ENCODE measurements at regions not wholly inside any gene's neighbourhood (a gene's known extent, or its start where the extent isn't known, plus 50 kb on each side); places are given as distances from the start of the nearest gene placed in this dataset.

DNA sequence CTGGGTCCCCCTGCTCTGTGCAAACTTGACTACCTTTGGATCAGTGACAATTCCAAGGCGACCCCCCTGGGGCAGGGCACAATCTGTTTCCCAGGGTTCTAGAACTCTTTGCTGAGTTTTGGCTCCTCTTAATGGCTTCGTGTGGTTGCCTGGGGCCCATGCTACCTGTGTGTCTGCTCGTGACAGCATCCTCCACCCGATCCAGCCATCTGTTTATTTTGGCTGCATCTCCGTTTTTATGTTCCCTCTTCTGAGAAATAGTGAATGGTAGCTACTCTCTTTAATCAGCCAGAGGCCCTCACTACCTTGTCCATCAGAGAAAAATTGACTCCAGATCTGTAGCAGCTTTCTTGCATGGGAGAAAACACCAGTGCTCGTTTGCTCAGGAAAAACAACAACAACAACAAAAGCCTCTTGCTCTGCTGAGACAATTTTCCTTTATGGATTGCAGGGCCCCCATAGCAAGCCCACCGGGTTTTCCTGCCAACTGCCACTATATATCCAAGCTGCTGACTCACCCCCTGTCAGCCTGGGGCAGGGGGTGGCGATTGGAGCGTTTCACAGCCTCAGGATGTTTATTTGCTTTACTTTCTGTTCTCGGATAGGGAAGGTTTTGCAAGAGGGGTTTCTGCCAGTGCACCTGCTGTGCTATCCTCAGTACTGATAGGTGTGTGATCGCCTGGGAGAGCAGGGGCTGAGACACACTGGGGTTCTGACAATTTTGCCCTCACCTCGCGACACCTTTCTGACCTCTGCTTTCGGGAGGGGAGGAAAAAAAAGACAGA, 607.8 kb downstream of the BNC2 start:
- no peaks in the 10 kb centered on the region for H3K36me3 ChIP-seq (replicated peaks in 1 of 2; ENCODE audit: control insufficient read depth in 1 of 2, insufficient read depth in 2 of 2, low read length in 1 of 2)
- 70% methylated on average over 14 of the region's 14 CpGs for WGBS (ENCODE audit: low lambda C conversion rate)
- H4K20me1 ChIP-seq (ENCODE audit: insufficient read depth) = no peaks in the 10 kb centered on the region
- no peak overlapping the region for H3K27ac ChIP-seq (ENCODE audit: low read depth in 2 of 2, low read length in 1 of 2)
- no peaks in the 10 kb centered on the region for H3K27me3 ChIP-seq (ENCODE audit: insufficient read depth)
- H3K9me2 ChIP-seq = no peaks in the 10 kb centered on the region
- no peak overlapping the region for H3K4me2 ChIP-seq
- H3K4me3 ChIP-seq (ENCODE audit: low read depth in 2 of 2, low read length in 1 of 2) = no peak overlapping the region
- ChIA-PET POLR2A (no interaction called here), CTCF (interaction anchor here (1.5 kb wide), 1 partner anchor 55 kb away, joined by 4 read pairs; no protein-coding TSS in a partner anchor)
- TF ChIP-seq ELF1 (IDR thresholded peaks at IDR 0.05) (no peak), SMC3 (IDR thresholded peaks at IDR 0.05; ENCODE audit: low read depth, low read length) (no peak), TAF1 (IDR thresholded peaks at IDR 0.05; ENCODE audit: borderline replicate concordance, low read depth, low read length) (no peak)
- H2AFZ ChIP-seq (ENCODE audit: low read depth) = no peak overlapping the region
- no peaks in the 10 kb centered on the region for H3K9me3 ChIP-seq
- no peaks in the 10 kb centered on the region for H3K79me2 ChIP-seq (ENCODE audit: insufficient read depth)
- no peak for DNase-seq
- peaks cover 0 to 7% of the 10 kb centered on the region in 2 experiments; a peak in 2 of 4 replicates for H3K4me1 ChIP-seq (ENCODE audit: control insufficient read depth in 1 of 2, insufficient read depth in 2 of 2, low read depth in 1 of 2, low read length in 1 of 2)
- H3F3A ChIP-seq (replicated peaks; ENCODE audit: insufficient read depth) = no peaks in the 10 kb centered on the region
- no peak overlapping the region for H3K9ac ChIP-seq

DNA sequence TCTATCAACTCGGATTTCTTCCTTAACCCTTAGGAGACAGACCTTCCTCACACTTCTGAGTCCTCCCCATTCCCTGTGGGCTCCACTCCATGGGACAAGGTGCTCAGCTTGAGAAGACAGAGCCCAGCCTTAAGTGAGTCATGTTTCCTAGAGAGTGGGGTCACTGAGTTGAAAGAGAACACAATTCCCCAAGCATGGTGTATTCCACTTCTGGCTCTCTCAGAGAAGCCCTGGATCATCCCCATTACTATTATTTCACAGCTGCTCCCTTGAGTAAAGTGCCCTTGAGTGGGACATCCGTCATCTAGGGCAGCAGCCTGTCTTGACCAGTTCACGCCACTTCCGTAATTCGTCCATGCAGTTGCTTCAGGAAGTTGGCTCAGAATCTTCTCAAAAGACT, 604.8 kb downstream of the BNC2 start:
- CTCF ChIA-PET = interaction anchor here (0.7 to 5.0 kb wide), 5 partner anchors 9 to 106 kb away, joined by 3 to 46 read pairs (median 3); no protein-coding TSS in a partner anchor
- TF ChIP-seq, protein P1, sequence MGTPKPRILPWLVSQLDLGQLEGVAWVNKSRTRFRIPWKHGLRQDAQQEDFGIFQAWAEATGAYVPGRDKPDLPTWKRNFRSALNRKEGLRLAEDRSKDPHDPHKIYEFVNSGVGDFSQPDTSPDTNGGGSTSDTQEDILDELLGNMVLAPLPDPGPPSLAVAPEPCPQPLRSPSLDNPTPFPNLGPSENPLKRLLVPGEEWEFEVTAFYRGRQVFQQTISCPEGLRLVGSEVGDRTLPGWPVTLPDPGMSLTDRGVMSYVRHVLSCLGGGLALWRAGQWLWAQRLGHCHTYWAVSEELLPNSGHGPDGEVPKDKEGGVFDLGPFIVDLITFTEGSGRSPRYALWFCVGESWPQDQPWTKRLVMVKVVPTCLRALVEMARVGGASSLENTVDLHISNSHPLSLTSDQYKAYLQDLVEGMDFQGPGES (IDR thresholded peaks at IDR 0.05; ENCODE audit: low read depth, low read length) = no peak
- no peak for TF ChIP-seq FOXM1 (IDR thresholded peaks at IDR 0.05; ENCODE audit: low read depth)
- TF ChIP-seq YY1 (IDR thresholded peaks at IDR 0.05; ENCODE audit: low read depth) = no peak
- TF ChIP-seq MXI1 (IDR thresholded peaks at IDR 0.05; ENCODE audit: low read depth, low read length) = no peak
- TF ChIP-seq GATA2 (CRISPR knock-in tag; IDR thresholded peaks at IDR 0.05) = no peak
- TF ChIP-seq, protein P2, sequence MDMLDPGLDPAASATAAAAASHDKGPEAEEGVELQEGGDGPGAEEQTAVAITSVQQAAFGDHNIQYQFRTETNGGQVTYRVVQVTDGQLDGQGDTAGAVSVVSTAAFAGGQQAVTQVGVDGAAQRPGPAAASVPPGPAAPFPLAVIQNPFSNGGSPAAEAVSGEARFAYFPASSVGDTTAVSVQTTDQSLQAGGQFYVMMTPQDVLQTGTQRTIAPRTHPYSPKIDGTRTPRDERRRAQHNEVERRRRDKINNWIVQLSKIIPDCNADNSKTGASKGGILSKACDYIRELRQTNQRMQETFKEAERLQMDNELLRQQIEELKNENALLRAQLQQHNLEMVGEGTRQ (IDR thresholded peaks at IDR 0.05; ENCODE audit: borderline replicate concordance, low read depth, low read length) = no peak
- TF ChIP-seq CHD2 (IDR thresholded peaks at IDR 0.05; ENCODE audit: low read length, partially characterized antibody) = no peak
- no peak for TF ChIP-seq EP300 (IDR thresholded peaks at IDR 0.05; ENCODE audit: borderline replicate concordance in 1 of 2, low read depth in 1 of 2, low read length in 1 of 2)
- TF ChIP-seq FOSL2 (IDR thresholded peaks at IDR 0.05; ENCODE audit: borderline replicate concordance, low read depth) = no peak
- TF ChIP-seq, protein P3, sequence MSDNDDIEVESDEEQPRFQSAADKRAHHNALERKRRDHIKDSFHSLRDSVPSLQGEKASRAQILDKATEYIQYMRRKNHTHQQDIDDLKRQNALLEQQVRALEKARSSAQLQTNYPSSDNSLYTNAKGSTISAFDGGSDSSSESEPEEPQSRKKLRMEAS (IDR thresholded peaks at IDR 0.05; ENCODE audit: low read depth) = no peak
- no peak for TF ChIP-seq GABPA (IDR thresholded peaks at IDR 0.05; ENCODE audit: low read depth)
- TF ChIP-seq NRF1 (IDR thresholded peaks at IDR 0.05; ENCODE audit: low read depth, low read length) = no peak
- TF ChIP-seq, protein P4, sequence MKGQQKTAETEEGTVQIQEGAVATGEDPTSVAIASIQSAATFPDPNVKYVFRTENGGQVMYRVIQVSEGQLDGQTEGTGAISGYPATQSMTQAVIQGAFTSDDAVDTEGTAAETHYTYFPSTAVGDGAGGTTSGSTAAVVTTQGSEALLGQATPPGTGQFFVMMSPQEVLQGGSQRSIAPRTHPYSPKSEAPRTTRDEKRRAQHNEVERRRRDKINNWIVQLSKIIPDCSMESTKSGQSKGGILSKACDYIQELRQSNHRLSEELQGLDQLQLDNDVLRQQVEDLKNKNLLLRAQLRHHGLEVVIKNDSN (IDR thresholded peaks at IDR 0.05; ENCODE audit: borderline replicate concordance, low read depth) = no peak
- TF ChIP-seq TAF1 (IDR thresholded peaks at IDR 0.05; ENCODE audit: borderline replicate concordance, low read depth, low read length) = no peak
- 94% methylated on average over 5 of the region's 5 CpGs for WGBS (ENCODE audit: low lambda C conversion rate)

More for the DNA sequence above, 604.8 kb downstream of the BNC2 start:
- no peaks in the 10 kb centered on the region for H3K27me3 ChIP-seq (ENCODE audit: insufficient read depth)
- no peaks in the 10 kb centered on the region for H3K79me2 ChIP-seq (ENCODE audit: insufficient read depth)
- no peak overlapping the region for H3K27ac ChIP-seq (ENCODE audit: low read depth in 2 of 2, low read length in 1 of 2)
- H3F3A ChIP-seq (replicated peaks; ENCODE audit: insufficient read depth) = no peaks in the 10 kb centered on the region
- no peaks in the 10 kb centered on the region for H3K9me2 ChIP-seq
- no peak overlapping the region for H3K9ac ChIP-seq
- no peaks in the 10 kb centered on the region for H4K20me1 ChIP-seq (ENCODE audit: insufficient read depth)
- H3K4me1 ChIP-seq (ENCODE audit: control insufficient read depth in 1 of 2, insufficient read depth in 2 of 2, low read depth in 1 of 2, low read length in 1 of 2) = peaks cover 0 to 23% of the 10 kb centered on the region in 2 experiments; a peak in 2 of 4 replicates
- no peak for DNase-seq
- H3K9me3 ChIP-seq = no peaks in the 10 kb centered on the region
- no peak overlapping the region for H3K4me3 ChIP-seq (ENCODE audit: low read depth in 2 of 2, low read length in 1 of 2)
- POLR2A ChIA-PET = no interaction called here
- no peaks in the 10 kb centered on the region for H3K36me3 ChIP-seq (replicated peaks in 1 of 2; ENCODE audit: control insufficient read depth in 1 of 2, insufficient read depth in 2 of 2, low read length in 1 of 2)
- no peak overlapping the region for H3K4me2 ChIP-seq
- H2AFZ ChIP-seq (ENCODE audit: low read depth) = no peak overlapping the region

Measured in SK-N-SH (cell line).